Activated naive CD8-positive, alpha-beta T cell treated with anti-CD3 and anti-CD28 coated beads, Interleukin-2, amount 50 U/mL, for 24 hours (primary cell): ENCODE measurements at regions not wholly inside any gene's neighbourhood (a gene's known extent, or its start where the extent isn't known, plus 50 kb on each side); places are given as distances from the start of the nearest gene placed in this dataset.

Experiments
- ATAC-seq: fragments of 150-1000 bp; cut with Tn5 transposase; one replicate; pipeline ENCODE4 v1.10.0; 2021
- DNase-seq: peaks from one replicate; pipeline ENCODE4 v3.0.0; 2021
- H3K27ac Mint-ChIP-seq: one replicate; pipeline ENCODE4 v1.8.0; 2021; ENCODE audit warnings: mild to moderate bottlenecking, mixed read lengths
- H3K27me3 Mint-ChIP-seq: one replicate; pipeline ENCODE4 v1.8.0; 2021; ENCODE audit warnings: mixed read lengths
- H3K36me3 Mint-ChIP-seq: one replicate; pipeline ENCODE4 v1.8.0; 2021; ENCODE audit warnings: low read depth, mixed read lengths
- H3K4me1 Mint-ChIP-seq: one replicate; pipeline ENCODE4 v1.8.0; 2021; ENCODE audit warnings: mixed read lengths
- H3K4me3 Mint-ChIP-seq: one replicate; pipeline ENCODE4 v1.8.0; 2021; ENCODE audit warnings: mild to moderate bottlenecking, moderate library complexity, mixed read lengths
- H3K9me3 Mint-ChIP-seq: one replicate; pipeline ENCODE4 v1.8.0; 2021; ENCODE audit warnings: mixed read lengths

DNA sequence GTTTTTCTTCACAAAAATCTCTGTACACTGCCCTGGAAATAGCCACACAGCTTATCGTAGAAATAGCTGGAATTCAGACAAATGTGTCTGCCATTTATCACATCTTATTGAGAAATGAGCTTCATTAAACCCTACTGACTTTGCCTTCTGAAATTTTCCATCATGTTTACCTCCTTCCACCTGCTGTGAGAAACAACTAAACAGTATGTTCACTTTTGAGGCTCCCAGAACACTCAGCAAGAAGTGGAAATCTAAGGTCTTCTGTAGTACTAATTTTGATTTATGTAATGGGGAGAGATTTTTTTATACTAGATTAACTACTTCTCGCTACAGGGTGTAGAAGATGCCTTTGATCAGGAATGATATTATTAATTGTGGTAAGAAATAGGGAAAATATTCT is 268.0 kb downstream of the KCNC2 start:
- no peaks in the 10 kb centered on the region for H3K9me3 Mint-ChIP-seq

DNA sequence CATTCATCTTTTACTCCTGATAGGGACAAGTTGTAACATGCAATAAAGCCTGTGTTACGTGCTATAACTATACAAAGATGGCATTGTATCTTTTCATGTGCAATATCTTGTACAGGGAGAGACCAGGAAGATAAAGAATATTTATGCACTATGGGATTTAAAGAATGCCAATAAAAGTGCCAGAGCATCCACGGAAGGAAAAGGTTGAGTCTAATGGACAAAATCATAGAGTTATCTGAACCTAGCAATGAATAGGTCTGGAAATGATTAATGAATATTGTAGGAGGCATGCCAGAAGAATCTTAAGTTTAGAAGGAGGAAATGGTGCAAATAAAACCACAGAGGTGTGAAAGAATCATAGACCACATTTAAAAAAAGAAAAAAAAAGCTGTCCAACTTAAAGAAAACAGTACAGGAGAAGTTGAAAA is 263.9 kb downstream of the KCNC2 start:
- peaks cover 14% of the 10 kb centered on the region for H3K4me1 Mint-ChIP-seq
- DNase-seq (no peak), ATAC-seq (no peak)
- H3K27ac Mint-ChIP-seq, result no peak overlapping the region
- no peaks in the 10 kb centered on the region for H3K9me3 Mint-ChIP-seq
- no peak overlapping the region for H3K4me3 Mint-ChIP-seq
- H3K27me3 Mint-ChIP-seq, result no peaks in the 10 kb centered on the region
- H3K36me3 Mint-ChIP-seq, result no peaks in the 10 kb centered on the region

More for the DNA sequence above, 268.0 kb downstream of the KCNC2 start:
- Mint-ChIP-seq H3K36me3 (no peaks in the 10 kb centered on the region), H3K27ac (no peak overlapping the region), H3K4me1 (peaks cover 14% of the 10 kb centered on the region), H3K27me3 (no peaks in the 10 kb centered on the region), H3K4me3 (no peak overlapping the region)
- ATAC-seq (no peak), DNase-seq (no peak)

DNA sequence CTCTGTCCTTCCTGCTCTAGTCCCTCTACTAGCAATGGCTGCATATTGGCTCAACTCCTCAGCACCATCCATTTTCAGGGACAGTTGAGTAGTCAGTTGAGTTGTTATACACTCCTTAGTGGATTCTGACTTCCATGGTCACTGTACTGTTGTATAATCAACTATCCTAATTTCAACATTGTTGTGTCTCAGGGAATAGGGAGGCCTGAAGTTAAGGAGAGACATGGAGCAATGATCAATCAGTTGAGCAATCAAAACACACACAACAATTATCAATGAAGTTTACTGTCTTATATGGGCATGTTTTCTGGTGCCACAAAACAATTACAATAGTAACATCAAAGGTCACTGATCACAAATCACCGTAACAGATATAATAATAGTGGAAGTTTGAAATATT is 255.9 kb downstream of the KCNC2 start:
- H3K4me1 Mint-ChIP-seq, result no peaks in the 10 kb centered on the region
- H3K27ac Mint-ChIP-seq, result no peak overlapping the region
- H3K36me3 Mint-ChIP-seq, result no peaks in the 10 kb centered on the region
- H3K27me3 Mint-ChIP-seq, result no peaks in the 10 kb centered on the region
- DNase-seq (no peak), ATAC-seq (no peak)
- no peaks in the 10 kb centered on the region for H3K9me3 Mint-ChIP-seq
- H3K4me3 Mint-ChIP-seq, result no peak overlapping the region

DNA sequence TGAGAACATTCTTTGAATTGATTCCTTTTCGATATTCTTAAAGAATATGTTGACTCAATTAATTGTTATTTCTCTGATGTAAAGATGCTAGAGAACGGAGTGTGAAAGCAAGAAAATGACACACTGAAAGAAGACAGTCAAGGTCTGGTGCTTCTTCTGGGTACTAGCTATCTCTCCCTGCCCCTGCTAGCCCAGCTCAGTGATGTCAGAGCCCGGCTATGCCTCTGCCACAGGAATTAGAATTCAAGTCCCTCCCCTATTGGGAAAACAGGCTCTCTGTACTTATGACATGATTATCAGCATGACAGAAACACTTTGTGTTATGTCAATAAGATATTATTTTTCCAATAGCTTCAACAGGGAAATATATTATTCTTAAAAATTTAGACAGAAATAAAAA is 252.4 kb downstream of the KCNC2 start:
- no peak for ATAC-seq

DNA sequence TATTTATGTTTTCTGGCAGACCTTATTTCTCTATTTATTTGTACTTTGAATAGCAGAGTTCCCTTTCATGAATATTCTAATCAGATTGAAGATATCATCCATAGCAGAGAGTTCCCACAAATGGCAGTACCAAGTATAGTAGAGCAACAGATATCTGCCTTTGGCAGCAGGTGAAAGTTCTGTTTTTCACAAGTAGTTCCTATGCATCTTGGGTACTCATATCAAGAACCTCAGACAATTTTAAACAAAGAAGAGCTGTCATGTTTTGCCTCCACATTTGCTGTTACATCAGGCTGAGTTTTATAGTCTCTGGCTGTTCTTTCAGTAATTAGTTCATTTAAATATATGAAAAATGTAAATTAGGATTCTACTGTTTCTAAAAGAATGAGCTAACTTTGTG is 252.0 kb downstream of the KCNC2 start:
- no peak for DNase-seq
- Mint-ChIP-seq H3K4me3 (no peak overlapping the region), H3K4me1 (no peaks in the 10 kb centered on the region), H3K27ac (no peak overlapping the region), H3K9me3 (no peaks in the 10 kb centered on the region), H3K36me3 (no peaks in the 10 kb centered on the region), H3K27me3 (no peaks in the 10 kb centered on the region)
- no peak for ATAC-seq

More for the DNA sequence above, 252.4 kb downstream of the KCNC2 start:
- Mint-ChIP-seq H3K27me3 (no peaks in the 10 kb centered on the region), H3K27ac (no peak overlapping the region), H3K36me3 (no peaks in the 10 kb centered on the region), H3K9me3 (no peaks in the 10 kb centered on the region), H3K4me3 (no peak overlapping the region), H3K4me1 (no peaks in the 10 kb centered on the region)
- no peak for DNase-seq

DNA sequence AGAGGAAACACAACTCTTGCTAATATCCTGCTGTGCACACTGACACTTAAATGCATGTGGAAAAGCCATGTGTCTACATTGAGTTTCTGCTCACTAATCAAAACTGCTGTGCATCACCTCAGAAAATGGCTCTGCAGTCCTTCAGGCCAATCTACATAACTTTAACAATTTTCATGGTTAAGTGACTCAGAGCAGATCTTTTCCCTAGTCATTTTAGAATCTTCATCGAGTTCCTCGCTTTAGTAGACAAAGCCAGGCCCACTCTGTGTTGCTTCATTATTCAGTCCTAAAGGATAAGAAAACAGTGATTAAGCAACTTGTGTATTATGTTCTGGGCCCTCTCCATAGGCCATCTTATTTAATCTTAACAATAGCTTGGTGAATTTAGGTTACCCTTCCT is 250.0 kb downstream of the KCNC2 start:
- no peak for DNase-seq
- no peaks in the 10 kb centered on the region for H3K36me3 Mint-ChIP-seq
- no peak overlapping the region for H3K4me3 Mint-ChIP-seq
- H3K4me1 Mint-ChIP-seq, result no peaks in the 10 kb centered on the region
- H3K9me3 Mint-ChIP-seq, result no peaks in the 10 kb centered on the region
- no peak for ATAC-seq
- H3K27ac Mint-ChIP-seq, result no peak overlapping the region
- no peaks in the 10 kb centered on the region for H3K27me3 Mint-ChIP-seq

DNA sequence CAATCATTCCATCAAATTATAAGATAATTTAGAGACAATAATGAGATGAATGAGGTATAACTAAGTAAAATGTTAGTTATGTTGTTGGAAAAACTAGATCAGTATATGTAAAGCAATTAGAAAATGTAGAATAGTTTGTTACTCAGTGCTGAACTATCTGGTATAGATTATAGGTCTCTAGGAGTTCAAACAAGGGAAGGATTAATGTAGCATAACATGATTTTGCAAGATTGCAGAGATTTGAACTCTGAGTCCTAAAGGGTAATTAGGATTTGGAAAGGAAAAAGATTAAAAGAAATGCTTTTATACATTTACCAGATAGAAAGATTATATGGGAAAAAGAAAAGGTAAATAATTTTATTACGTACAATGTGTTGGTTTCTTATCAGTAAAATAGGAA is 246.3 kb downstream of the KCNC2 start:
- no peak overlapping the region for H3K4me3 Mint-ChIP-seq
- H3K27me3 Mint-ChIP-seq, result no peaks in the 10 kb centered on the region

DNA sequence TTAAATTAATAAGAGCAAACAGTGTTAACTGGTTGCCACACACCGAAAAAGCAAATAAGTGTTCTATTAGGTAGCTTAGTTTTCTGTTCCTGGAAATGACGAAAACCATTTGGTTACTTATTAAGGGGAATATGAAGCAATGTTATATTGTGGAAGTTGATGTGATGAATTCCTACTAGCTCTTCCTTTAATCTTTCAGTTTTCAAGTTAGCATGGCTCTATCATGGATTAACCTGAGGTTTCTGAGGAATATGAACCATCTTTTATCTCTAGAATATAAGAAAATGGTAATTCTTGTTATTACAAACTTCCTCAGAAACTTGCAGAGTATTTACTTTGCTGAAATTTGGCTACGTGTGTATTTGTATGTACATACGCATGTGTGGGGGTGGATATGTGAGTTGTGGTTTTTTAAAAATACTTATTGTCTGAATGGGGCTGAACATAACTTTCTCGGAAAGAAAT is 245.7 kb downstream of the KCNC2 start:
- no peaks in the 10 kb centered on the region for H3K27me3 Mint-ChIP-seq
- no peaks in the 10 kb centered on the region for H3K4me1 Mint-ChIP-seq
- H3K27ac Mint-ChIP-seq, result no peak overlapping the region
- no peaks in the 10 kb centered on the region for H3K36me3 Mint-ChIP-seq
- no peak for DNase-seq
- H3K9me3 Mint-ChIP-seq, result peaks cover 6% of the 10 kb centered on the region
- ATAC-seq, result no peak
- H3K4me3 Mint-ChIP-seq, result no peak overlapping the region

More for the DNA sequence above, 246.3 kb downstream of the KCNC2 start:
- H3K9me3 Mint-ChIP-seq, result peaks cover 6% of the 10 kb centered on the region
- H3K36me3 Mint-ChIP-seq, result no peaks in the 10 kb centered on the region
- ATAC-seq, result no peak
- H3K4me1 Mint-ChIP-seq, result no peaks in the 10 kb centered on the region
- no peak for DNase-seq
- no peak overlapping the region for H3K27ac Mint-ChIP-seq

DNA sequence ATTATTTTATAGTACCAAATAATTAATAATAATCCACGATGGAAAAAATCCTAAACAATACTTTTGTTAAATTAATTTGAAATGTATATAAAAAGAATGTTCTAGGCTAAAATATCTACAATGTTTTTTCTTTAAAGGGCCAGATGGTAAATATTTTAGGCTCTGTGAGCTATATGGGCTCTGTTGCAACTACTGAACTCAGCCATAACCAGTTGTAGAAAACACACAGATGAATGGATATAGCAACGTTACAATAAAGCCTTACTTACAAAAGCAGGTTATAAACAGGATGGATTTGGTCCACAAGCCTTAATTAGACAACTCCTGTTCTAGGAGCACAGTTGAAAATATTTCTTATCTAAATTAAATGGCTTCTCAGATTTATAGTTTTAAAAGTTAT is 245.2 kb downstream of the KCNC2 start:
- H3K4me3 Mint-ChIP-seq, result no peak overlapping the region
- H3K27ac Mint-ChIP-seq, result no peak overlapping the region
- H3K4me1 Mint-ChIP-seq, result no peaks in the 10 kb centered on the region
- no peaks in the 10 kb centered on the region for H3K36me3 Mint-ChIP-seq
- H3K27me3 Mint-ChIP-seq, result no peaks in the 10 kb centered on the region
- DNase-seq, result no peak
- H3K9me3 Mint-ChIP-seq, result peaks cover 6% of the 10 kb centered on the region
- ATAC-seq, result no peak

DNA sequence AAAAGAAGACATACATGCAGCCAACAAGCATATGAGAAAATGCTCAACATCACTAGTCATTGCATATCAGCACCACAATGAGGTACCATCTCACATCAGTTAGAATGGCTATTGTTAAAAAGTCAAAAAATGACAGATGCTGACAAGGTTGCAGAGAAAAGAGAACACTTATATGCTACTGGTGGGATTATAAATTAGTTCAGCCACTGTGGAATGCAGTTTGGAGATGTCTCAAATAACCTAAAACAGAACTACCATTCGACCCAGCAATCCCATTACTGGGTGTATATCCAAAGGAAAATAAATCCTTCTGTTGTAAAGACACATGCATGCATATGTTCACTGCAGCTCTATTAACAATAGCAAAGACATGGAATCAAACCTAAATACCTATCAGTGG is 238.4 kb downstream of the KCNC2 start:
- no peaks in the 10 kb centered on the region for H3K36me3 Mint-ChIP-seq
- no peak overlapping the region for H3K4me3 Mint-ChIP-seq
- ATAC-seq, result no peak
- no peaks in the 10 kb centered on the region for H3K27me3 Mint-ChIP-seq
- peaks cover 6% of the 10 kb centered on the region for H3K9me3 Mint-ChIP-seq
- no peak for DNase-seq
- H3K27ac Mint-ChIP-seq, result no peak overlapping the region
- no peaks in the 10 kb centered on the region for H3K4me1 Mint-ChIP-seq

DNA sequence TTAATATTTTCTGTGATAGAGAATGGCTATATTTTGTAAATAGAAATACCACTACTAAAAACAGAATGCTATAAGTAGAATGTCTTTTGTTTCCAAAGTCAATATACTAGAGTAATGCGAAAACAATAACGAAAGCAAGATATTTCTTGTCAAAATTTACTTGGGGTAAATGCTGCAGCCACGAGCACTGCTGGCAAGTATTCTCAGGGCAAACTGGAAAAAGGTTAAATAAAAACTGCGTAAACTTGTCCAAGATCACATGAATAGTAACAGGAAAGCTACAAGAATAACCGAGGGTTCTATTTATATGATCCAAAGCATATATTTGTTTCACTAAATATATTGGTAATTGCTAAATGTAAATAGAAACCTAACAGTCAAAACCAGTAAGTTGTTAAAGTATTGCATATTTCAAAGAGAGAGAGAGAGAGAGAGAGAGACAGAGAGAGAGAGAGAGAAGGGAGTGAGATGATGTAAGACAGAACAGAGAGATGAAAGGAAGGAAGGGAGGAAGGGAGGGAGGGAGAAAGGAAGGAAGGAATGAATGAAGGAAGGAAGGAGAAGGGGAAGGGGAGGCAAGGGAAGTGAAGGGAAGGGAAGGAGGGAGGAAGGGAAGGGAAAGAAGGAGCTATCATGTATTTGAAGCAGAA is 231.7 kb downstream of the KCNC2 start:
- no peaks in the 10 kb centered on the region for H3K9me3 Mint-ChIP-seq

DNA sequence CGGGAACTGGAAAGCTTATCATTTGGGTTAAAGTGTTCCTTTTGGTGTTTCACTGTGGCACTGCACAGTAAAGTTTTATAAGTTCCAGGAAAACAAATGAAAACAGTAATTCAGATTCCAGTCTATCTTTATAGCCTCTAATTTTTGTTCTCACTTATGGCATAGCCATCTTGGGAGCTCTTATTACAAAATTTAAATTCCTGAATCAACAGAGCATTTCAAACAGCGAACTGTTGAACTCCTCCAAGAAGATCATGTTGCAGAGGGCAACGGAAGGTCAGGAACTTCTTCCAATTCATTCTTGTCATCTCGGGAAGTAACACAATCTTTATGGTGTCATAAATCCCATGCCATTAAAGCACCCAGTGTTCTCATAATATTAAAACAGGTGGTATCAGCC is 229.1 kb downstream of the KCNC2 start:
- ATAC-seq (no peak), DNase-seq (no peak)
- no peak overlapping the region for H3K4me3 Mint-ChIP-seq
- H3K4me1 Mint-ChIP-seq, result no peaks in the 10 kb centered on the region
- no peak overlapping the region for H3K27ac Mint-ChIP-seq
- no peaks in the 10 kb centered on the region for H3K27me3 Mint-ChIP-seq
- no peaks in the 10 kb centered on the region for H3K36me3 Mint-ChIP-seq
- no peaks in the 10 kb centered on the region for H3K9me3 Mint-ChIP-seq

More for the DNA sequence above, 231.7 kb downstream of the KCNC2 start:
- no peak overlapping the region for H3K4me3 Mint-ChIP-seq
- DNase-seq, result no peak
- H3K27ac Mint-ChIP-seq, result no peak overlapping the region
- no peak for ATAC-seq
- no peaks in the 10 kb centered on the region for H3K36me3 Mint-ChIP-seq
- H3K4me1 Mint-ChIP-seq, result no peaks in the 10 kb centered on the region
- H3K27me3 Mint-ChIP-seq, result no peaks in the 10 kb centered on the region

DNA sequence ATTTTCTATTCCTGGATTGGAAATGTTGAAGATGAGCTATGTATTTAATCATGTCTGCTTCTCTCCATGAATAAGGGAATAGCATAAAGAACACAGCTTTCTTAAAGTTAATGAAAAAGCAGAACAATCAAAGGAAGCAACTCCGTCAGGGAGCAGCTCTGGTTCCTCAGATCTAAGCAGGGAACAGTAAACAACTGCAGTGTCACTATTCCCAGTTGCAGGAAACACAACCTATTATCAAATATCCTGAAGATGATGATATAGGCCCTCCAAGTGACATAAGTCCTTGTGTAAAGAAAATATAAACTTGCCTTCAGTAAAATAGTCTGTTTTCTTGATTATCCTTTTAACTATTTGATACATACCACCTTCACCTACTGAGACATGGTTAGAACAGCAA is 228.1 kb downstream of the KCNC2 start:
- Mint-ChIP-seq H3K27me3 (no peaks in the 10 kb centered on the region), H3K27ac (no peak overlapping the region), H3K4me1 (no peaks in the 10 kb centered on the region), H3K4me3 (no peak overlapping the region), H3K36me3 (no peaks in the 10 kb centered on the region), H3K9me3 (no peaks in the 10 kb centered on the region)
- DNase-seq, result no peak
- ATAC-seq, result no peak

DNA sequence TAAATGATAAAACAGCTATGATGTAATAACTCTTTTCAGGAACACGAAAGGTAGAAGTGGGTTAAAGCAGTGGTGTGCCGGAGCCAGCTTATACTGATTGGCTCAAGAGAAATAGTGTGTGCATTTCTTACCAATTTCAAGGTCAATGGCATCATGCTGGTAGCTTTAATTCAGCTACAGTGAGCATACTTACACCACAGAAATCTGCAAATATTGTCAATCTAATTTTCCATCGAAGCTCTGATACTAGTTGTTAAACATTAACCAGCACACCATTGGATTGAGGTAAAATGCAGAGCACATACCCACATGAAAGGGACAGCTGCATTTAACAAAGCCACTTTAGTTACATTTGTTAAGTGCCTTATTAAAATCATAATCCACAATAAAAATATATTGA is 225.7 kb downstream of the KCNC2 start:
- ATAC-seq (no peak), DNase-seq (no peak)
- Mint-ChIP-seq H3K27me3 (no peaks in the 10 kb centered on the region), H3K4me3 (no peak overlapping the region), H3K4me1 (no peaks in the 10 kb centered on the region), H3K27ac (no peak overlapping the region), H3K36me3 (no peaks in the 10 kb centered on the region), H3K9me3 (no peaks in the 10 kb centered on the region)

DNA sequence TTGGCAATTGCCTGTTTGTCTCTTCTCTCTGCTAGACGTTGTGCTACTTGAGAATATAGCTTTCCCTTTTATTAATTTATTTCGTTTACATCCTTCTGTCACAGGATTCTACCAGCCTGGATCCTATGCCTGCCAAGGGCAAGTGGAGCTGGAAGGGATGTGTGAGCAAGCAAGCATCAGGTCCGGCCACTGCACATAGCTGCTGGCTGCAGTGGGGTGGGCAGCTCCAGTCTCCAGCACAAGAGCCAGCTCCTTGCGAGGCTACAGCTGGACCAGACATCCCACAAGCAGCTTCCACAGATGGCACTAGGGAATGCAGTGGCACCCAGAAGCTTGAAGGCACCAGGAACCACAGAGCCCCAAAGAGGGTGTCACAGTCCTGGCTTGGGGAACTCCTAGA is 225.0 kb downstream of the KCNC2 start:
- DNase-seq (no peak), ATAC-seq (no peak)
- Mint-ChIP-seq H3K36me3 (no peaks in the 10 kb centered on the region), H3K9me3 (no peaks in the 10 kb centered on the region), H3K27me3 (no peaks in the 10 kb centered on the region), H3K4me1 (no peaks in the 10 kb centered on the region), H3K27ac (no peak overlapping the region), H3K4me3 (no peak overlapping the region)
